ENCODE measurements at regions not wholly inside any gene's neighbourhood (a gene's known extent, or its start where the extent isn't known, plus 50 kb on each side); places are given as distances from the start of the nearest gene placed in this dataset.

GRCh38 chr13:86313421-86313820, 514.2 kb upstream of the SLITRK6 start:
- intact Hi-C loops (cut with micrococcal nuclease; ENCODE audit: unreplicated experiment), result no loop called here
- 0% methylated on average over 1 of the region's 1 CpG for WGBS (ENCODE audit: low lambda C conversion rate)
- Histone ChIP-seq H4K20me1 (ENCODE audit: insufficient read depth, low read length) (no peaks in the 10 kb centered on the region), H3K4me2 (ENCODE audit: low read depth, low read length) (no peak overlapping the region), H3K36me3 (replicated peaks in 1 of 2; ENCODE audit: control insufficient read depth in 1 of 2, insufficient read depth in 2 of 2, low read length in 2 of 2) (no peaks in the 10 kb centered on the region), H2AFZ (ENCODE audit: low read length) (no peak overlapping the region), H3K4me3 (replicated peaks in 1 of 3; ENCODE audit: insufficient read depth in 1 of 3, low read depth in 2 of 3, low read length in 3 of 3) (no peak overlapping the region), H3K27ac (ENCODE audit: extremely low read length, insufficient read depth, low read length) (no peak overlapping the region), H3K27me3 (ENCODE audit: control insufficient read depth in 1 of 2, insufficient read depth in 2 of 2, low read length in 2 of 2) (no peaks in the 10 kb centered on the region), H3K9me3 (ENCODE audit: low read length) (no peaks in the 10 kb centered on the region), H3K9ac (ENCODE audit: insufficient read depth, low read depth, low read length) (no peak overlapping the region), H3K4me1 (ENCODE audit: insufficient read depth, low read length) (no peaks in the 10 kb centered on the region), H3K79me2 (ENCODE audit: insufficient read depth, low read length) (no peaks in the 10 kb centered on the region)
- POLR2A ChIA-PET, result no interaction called here
- BruUV-seq (replicated peaks), result no TSS peak
- FAIRE-seq (no peak), ATAC-seq (no peak), DNase-seq (ENCODE audit: low spot score) (no peak)
- in situ Hi-C loops (cut with HindIII; ENCODE audit: extremely low pct_ligation_motif_present, low pct_unique_long_range_greater_than_20kb), result no loop called here
- CTCF ChIA-PET (ENCODE audit: low intra/inter-chr PET ratio, low total read pairs), result no interaction called here
- no peak for TF ChIP-seq MXD3 (CRISPR knock-in tag; IDR thresholded peaks at IDR 0.05)
- no peak for TF ChIP-seq ZNF775 (CRISPR knock-in tag; IDR thresholded peaks at IDR 0.05; ENCODE audit: borderline replicate concordance)
- no peak for TF ChIP-seq ARNT (IDR thresholded peaks at IDR 0.05)
- TF ChIP-seq ZNF207 (IDR thresholded peaks at IDR 0.05; ENCODE audit: borderline replicate concordance), result no peak
- TF ChIP-seq SMAD9 (CRISPR knock-in tag; IDR thresholded peaks at IDR 0.05), result no peak

DNA sequence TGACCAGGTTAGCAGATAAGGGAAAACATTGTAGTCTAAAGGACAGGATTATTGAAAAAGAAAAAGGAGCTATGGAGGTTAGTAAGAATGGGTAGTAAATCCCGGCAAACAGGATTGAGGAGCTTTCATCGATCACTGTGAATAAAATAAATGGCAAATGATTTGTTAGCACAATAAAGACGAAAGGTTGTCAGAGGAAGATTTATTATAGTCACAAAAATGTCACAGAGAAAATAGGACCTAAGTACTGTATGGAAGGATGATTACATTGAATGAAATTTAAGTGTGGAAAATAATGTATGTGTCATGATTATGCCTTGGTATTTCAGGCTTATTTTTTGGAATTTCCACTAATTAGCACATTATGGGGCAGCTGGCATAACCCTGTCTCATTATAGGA, 519.2 kb upstream of the SLITRK6 start:
- 22% methylated on average over 3 of the region's 3 CpGs for WGBS (ENCODE audit: low lambda C conversion rate)
- no peak for FAIRE-seq
- Histone ChIP-seq H3K4me1 (ENCODE audit: insufficient read depth, low read length) (no peaks in the 10 kb centered on the region), H2AFZ (ENCODE audit: low read length) (no peak overlapping the region), H3K9me3 (ENCODE audit: low read length) (no peaks in the 10 kb centered on the region), H3K27me3 (ENCODE audit: control insufficient read depth in 1 of 2, insufficient read depth in 2 of 2, low read length in 2 of 2) (no peaks in the 10 kb centered on the region), H3K27ac (ENCODE audit: extremely low read length, insufficient read depth, low read length) (no peak overlapping the region), H3K36me3 (replicated peaks in 1 of 2; ENCODE audit: control insufficient read depth in 1 of 2, insufficient read depth in 2 of 2, low read length in 2 of 2) (no peaks in the 10 kb centered on the region), H3K79me2 (ENCODE audit: insufficient read depth, low read length) (no peaks in the 10 kb centered on the region), H3K4me3 (replicated peaks in 1 of 3; ENCODE audit: insufficient read depth in 1 of 3, low read depth in 2 of 3, low read length in 3 of 3) (no peak overlapping the region), H3K4me2 (ENCODE audit: low read depth, low read length) (no peak overlapping the region), H4K20me1 (ENCODE audit: insufficient read depth, low read length) (no peaks in the 10 kb centered on the region), H3K9ac (ENCODE audit: insufficient read depth, low read depth, low read length) (no peak overlapping the region)
- ATAC-seq, result no peak
- intact Hi-C loops (cut with micrococcal nuclease; ENCODE audit: unreplicated experiment), result no loop called here
- TF ChIP-seq ZSCAN29 (CRISPR knock-in tag; conservative IDR thresholded peaks at IDR 0.05) (no peak), LCORL (IDR thresholded peaks at IDR 0.05) (no peak), LCORL (CRISPR knock-in tag; IDR thresholded peaks at IDR 0.05) (no peak), TEAD3 (CRISPR knock-in tag; optimal IDR thresholded peaks at IDR 0.05; ENCODE audit: borderline replicate concordance) (no peak), ZEB1 (IDR thresholded peaks at IDR 0.05; ENCODE audit: insufficient replicate concordance, low read depth) (no peak), ISX (CRISPR knock-in tag; conservative IDR thresholded peaks at IDR 0.05) (no peak), ZKSCAN8 (CRISPR knock-in tag; IDR thresholded peaks at IDR 0.05; ENCODE audit: borderline replicate concordance) (no peak), ESRRA (CRISPR knock-in tag; IDR thresholded peaks at IDR 0.05; ENCODE audit: low read depth) (no peak), ZNF781 (CRISPR knock-in tag; IDR thresholded peaks at IDR 0.05; ENCODE audit: borderline replicate concordance, not compliant biosample characterization) (no peak), PPARG (CRISPR knock-in tag; conservative IDR thresholded peaks at IDR 0.05) (no peak), ZNF484 (CRISPR knock-in tag; IDR thresholded peaks at IDR 0.05; ENCODE audit: borderline replicate concordance, low read depth) (no peak), ZNF75D (CRISPR knock-in tag; IDR thresholded peaks at IDR 0.05; ENCODE audit: borderline replicate concordance) (no peak), ZNF382 (CRISPR knock-in tag; IDR thresholded peaks at IDR 0.05; ENCODE audit: borderline replicate concordance) (no peak), ZNF331 (CRISPR knock-in tag; IDR thresholded peaks at IDR 0.05) (no peak)
- in situ Hi-C loops (cut with HindIII; ENCODE audit: extremely low pct_ligation_motif_present, low pct_unique_long_range_greater_than_20kb), result no loop called here
- POLR2A ChIA-PET, result no interaction called here
- no TSS peak for BruUV-seq (replicated peaks)
- no peak for DNase-seq (ENCODE audit: low spot score)
- CTCF ChIA-PET (ENCODE audit: low intra/inter-chr PET ratio, low total read pairs), result no interaction called here

All from HepG2 (cell line).